A549 (cell line): ENCODE measurements at regions not wholly inside any gene's neighbourhood (a gene's known extent, or its start where the extent isn't known, plus 50 kb on each side); places are given as distances from the start of the nearest gene placed in this dataset.
"Not testable (repeated sequence)": the region's sequence is repeated elsewhere in the genome, so short reads cannot be mapped to it uniquely, and the experiment has no call there.

Experiments
- ATAC-seq, 2 experiments: fragments of 200-7000 bp in 1 of 2; fragments of >200 bp in 1 of 2; cut with Nextera tagmentation in 1 of 2; cut with Tn5 transposase in 1 of 2; 3 replicates each; pipeline versions ENCODE4 v1.8.0 to v1.9.1; 2018 to 2020; ENCODE audit warnings: mild to moderate bottlenecking in 1 of 2, moderate library complexity in 1 of 2
- CTCF ChIA-PET: fragments of 300-600 bp; sonication (Branson Sonifier 250); formaldehyde crosslinking; extraction: SDS; loops from one replicate; lab custom pipeline; 2021; ENCODE audit warnings: antibody characterized with exemption, inconsistent platforms; lab: Yijun Ruan, JAX
- POLR2A ChIA-PET: fragments of 350-600 bp; formaldehyde crosslinking; extraction: SDS; loops from one replicate; lab custom pipeline; 2021; ENCODE audit warnings: antibody characterized with exemption, inconsistent platforms; lab: Yijun Ruan, JAX
- DNase-seq, 2 experiments: peaks; one replicate each; pipeline versions ENCODE4 v3.0.0 to v3.0.0-alpha.2; 2011 to 2016; ENCODE audit warnings: low read depth in 1 of 2, low spot score in 1 of 2
- FAIRE-seq: peaks from 2 replicates; lab custom pipeline; 2011; peaks lifted over from hg19 to GRCh38; lab: Jason Lieb, UNC
- H3K27ac ChIP-seq, 2 experiments: fragments of >200 bp; sonication (Bioruptor Twin); formaldehyde crosslinking; 3 replicates each; pipeline ENCODE4 v1.5.1; 2016 to 2017
- H3K4me1 ChIP-seq: fragments of >200 bp; sonication (Bioruptor Twin); formaldehyde crosslinking; 3 replicates; pipeline ENCODE4 v1.6.1; 2016
- H3K4me2 ChIP-seq: fragments of >200 bp; sonication (Bioruptor Twin); formaldehyde crosslinking; 3 replicates; pipeline ENCODE4 v1.6.1; 2016
- H3K4me3 ChIP-seq: fragments of >200 bp; sonication (Bioruptor Twin); formaldehyde crosslinking; 3 replicates; pipeline ENCODE4 v1.5.1; 2016
- H3K9me3 ChIP-seq: fragments of >200 bp; sonication (Bioruptor Twin); formaldehyde crosslinking; 3 replicates; pipeline ENCODE4 v1.6.1; 2016
- CTCF ChIP-seq: fragments of >200 bp; sonication (Bioruptor Twin); formaldehyde crosslinking; IDR thresholded peaks from 3 replicates; pipeline ENCODE4 v1.5.1; 2016
- E2F6 ChIP-seq: IDR thresholded peaks from 2 replicates; pipeline ENCODE4 v1.6.1; 2012; ENCODE audit warnings: low read depth, borderline replicate concordance
- EHF ChIP-seq: fragments of 250-450 bp; sonication (Bioruptor Pico); IDR thresholded peaks from 2 replicates; pipeline ENCODE4 v1.5.0; 2020; ENCODE audit warnings: mild to moderate bottlenecking
- EP300 ChIP-seq, 2 experiments: fragments of >200 bp; sonication (Bioruptor Twin); formaldehyde crosslinking; IDR thresholded peaks; 2 replicates in 1 of 2; 3 replicates in 1 of 2; pipeline ENCODE4 v1.6.1; 2016 to 2017
- FOSL2 ChIP-seq, 2 experiments: fragments of 450-650 bp in 1 of 2; fragments of >200 bp in 1 of 2; sonication (Bioruptor Twin) in 1 of 2; formaldehyde crosslinking; IDR thresholded peaks; 2 replicates each; pipeline versions ENCODE4 v1.5.0 to v1.6.1; 2016 to 2020; ENCODE audit warnings: mild to moderate bottlenecking in 1 of 2, moderate library complexity in 1 of 2
- HOXA7 ChIP-seq: fragments of 250-450 bp; sonication (Bioruptor Pico); IDR thresholded peaks from 2 replicates; pipeline ENCODE4 v1.5.0; 2020; ENCODE audit warnings: mild to moderate bottlenecking, moderate library complexity
- POLR2A ChIP-seq: IDR thresholded peaks from 2 replicates; pipeline ENCODE4 v1.6.1; 2012; ENCODE audit warnings: mild to moderate bottlenecking, low read length
- RFX5 ChIP-seq: fragments of 450-650 bp; IDR thresholded peaks from 2 replicates; pipeline ENCODE4 v1.7.1; 2014; ENCODE audit warnings: antibody characterized with exemption, mild to moderate bottlenecking, moderate library complexity
- SMC3 ChIP-seq: fragments of >200 bp; sonication (Bioruptor Twin); formaldehyde crosslinking; IDR thresholded peaks from 3 replicates; pipeline ENCODE4 v1.6.1; 2018; ENCODE audit warnings: inconsistent platforms
- TP53 ChIP-seq: fragments of 250-450 bp; sonication (Bioruptor Pico); IDR thresholded peaks from 2 replicates; pipeline ENCODE4 v1.5.0; 2021; ENCODE audit warnings: mild to moderate bottlenecking, moderate library complexity
- ZFP36 ChIP-seq: fragments of 450-650 bp; IDR thresholded peaks from 2 replicates; pipeline ENCODE4 v1.6.1; 2014; ENCODE audit warnings: borderline replicate concordance; ENCODE audit not compliant: partially characterized antibody
- WGBS: methylation state at CpG from one replicate; pipeline ENCODE4 v1.1.6; 2017; ENCODE audit errors: missing lambda C conversion rate; 5-methylcytosine and 5-hydroxymethylcytosine counted together
- TF ChIP-seq, protein P1 (sequence below): fragments of >200 bp; sonication (Bioruptor Twin); formaldehyde crosslinking; IDR thresholded peaks from 2 replicates; pipeline ENCODE4 v1.6.1; 2016

GRCh38 chr20:47914792-47915191 lies 129.5 kb upstream of the SULF2 start:
- Histone ChIP-seq H3K9me3 (peaks cover 36% of the 10 kb centered on the region), H3K4me2 (no peak overlapping the region), H3K4me3 (no peak overlapping the region), H3K27ac (no peak overlapping the region), H3K4me1 (no peaks in the 10 kb centered on the region)
- WGBS: 4% methylated on average over 1 of the region's 1 CpG
- TF ChIP-seq HOXA7: no peak
- no peak for TF ChIP-seq EP300 (IDR thresholded peaks at IDR 0.05)
- TF ChIP-seq EHF (CRISPR knock-in tag): no peak
- CTCF ChIA-PET: interaction anchor here (0.6 to 1.3 kb wide), 4 partner anchors 19 to 1292 kb away, joined by 3 to 5 read pairs (median 3); no protein-coding TSS in a partner anchor
- ATAC-seq: no peak
- no peak for FAIRE-seq
- no peak for DNase-seq
- POLR2A ChIA-PET: no interaction called here

GRCh38 chr20:47912786-47913501 lies 127.7 kb upstream of the SULF2 start:
- ATAC-seq, H3K4me3 ChIP-seq, FAIRE-seq, H3K4me2 ChIP-seq, CTCF ChIA-PET, DNase-seq, H3K27ac ChIP-seq, POLR2A ChIA-PET, H3K4me1 ChIP-seq: not testable (repeated sequence)
- H3K9me3 ChIP-seq: peaks cover 18% of the 10 kb centered on the region
- 59% methylated on average over 12 of the region's 12 CpGs for WGBS

- H3K4me3 ChIP-seq, DNase-seq, H3K4me1 ChIP-seq, H3K27ac ChIP-seq, POLR2A ChIA-PET, ATAC-seq, FAIRE-seq, H3K4me2 ChIP-seq: not testable (repeated sequence)
- CTCF ChIA-PET: interaction anchor here (0.6 kb wide), 1 partner anchor 144 kb away, joined by 3 read pairs; no protein-coding TSS in a partner anchor
- 51% methylated on average over 8 of the region's 8 CpGs for WGBS
- peaks cover 11% of the 10 kb centered on the region for H3K9me3 ChIP-seq
Observed at GRCh38 chr20:47912165-47912564, 126.9 kb upstream of the SULF2 start.

GRCh38 chr20:47909696-47910369 lies 124.6 kb upstream of the SULF2 start:
- FAIRE-seq, DNase-seq, H3K9me3 ChIP-seq, POLR2A ChIA-PET, CTCF ChIA-PET, ATAC-seq, H3K4me2 ChIP-seq, H3K4me3 ChIP-seq, H3K27ac ChIP-seq, H3K4me1 ChIP-seq: not testable (repeated sequence)
- 36% methylated on average over 12 of the region's 12 CpGs for WGBS

GRCh38 chr20:47908361-47909035 lies 123.2 kb upstream of the SULF2 start:
- H3K4me1 ChIP-seq, H3K4me2 ChIP-seq, H3K27ac ChIP-seq, ATAC-seq, FAIRE-seq, POLR2A ChIA-PET, H3K9me3 ChIP-seq, H3K4me3 ChIP-seq, DNase-seq: not testable (repeated sequence)
- CTCF ChIA-PET: interaction anchor here (1.1 kb wide), 1 partner anchor 14 kb away, joined by 3 read pairs; no protein-coding TSS in a partner anchor
- WGBS: 41% methylated on average over 13 of the region's 15 CpGs

GRCh38 chr20:47907951-47908350 lies 122.7 kb upstream of the SULF2 start:
- POLR2A ChIA-PET, ATAC-seq, DNase-seq, H3K4me2 ChIP-seq, H3K27ac ChIP-seq, FAIRE-seq, CTCF ChIA-PET, H3K4me1 ChIP-seq, H3K9me3 ChIP-seq, H3K4me3 ChIP-seq: not testable (repeated sequence)
- WGBS: 17% methylated on average over 7 of the region's 7 CpGs

DNA sequence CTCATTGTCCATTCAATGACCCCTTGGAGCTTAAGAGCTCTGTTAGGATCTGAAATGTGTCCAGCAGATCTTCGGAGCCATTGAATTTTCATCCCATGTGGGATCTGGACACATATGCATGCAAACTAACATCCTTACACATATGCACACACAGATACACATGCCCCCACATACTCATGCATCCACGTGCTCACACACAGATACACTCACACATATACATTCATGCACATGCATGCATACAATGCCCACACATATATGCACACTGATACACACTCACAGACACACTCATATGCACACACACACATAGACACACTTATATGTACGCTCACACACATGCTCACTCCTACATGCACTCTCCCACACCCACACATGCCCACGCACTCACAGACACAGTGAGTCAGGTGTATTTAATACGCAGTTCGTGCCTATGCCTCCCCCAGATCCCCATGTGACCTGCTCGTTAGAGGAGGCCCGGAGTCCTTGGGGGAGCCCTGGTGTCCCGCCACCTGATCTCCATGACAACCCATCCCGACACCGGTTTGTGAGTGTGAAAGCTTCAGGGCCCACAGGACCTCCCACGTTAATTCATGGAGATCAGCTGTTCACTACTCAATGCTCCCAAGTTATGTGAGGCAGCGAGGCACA lies 121.9 kb upstream of the SULF2 start:
- FAIRE-seq (no peak), ATAC-seq (no peak), DNase-seq (no peak)
- POLR2A ChIA-PET: no interaction called here
- H3K9me3 ChIP-seq: no peaks in the 10 kb centered on the region
- no peaks in the 10 kb centered on the region for H3K4me1 ChIP-seq
- no peak overlapping the region for H3K4me2 ChIP-seq
- CTCF ChIA-PET: no interaction called here
- no peak overlapping the region for H3K4me3 ChIP-seq
- H3K27ac ChIP-seq: no peak overlapping the region
- WGBS: 24% methylated on average over 11 of the region's 13 CpGs
- TF ChIP-seq FOSL2 (IDR thresholded peaks at IDR 0.05) (no peak), FOSL2 (CRISPR knock-in tag; IDR thresholded peaks at IDR 0.05) (no peak), TP53 (CRISPR knock-in tag) (no peak), ZFP36 (no peak), POLR2A (no peak), E2F6 (no peak), RFX5 (no peak), CTCF (no peak), SMC3 (no peak)
- TF ChIP-seq, protein P1, sequence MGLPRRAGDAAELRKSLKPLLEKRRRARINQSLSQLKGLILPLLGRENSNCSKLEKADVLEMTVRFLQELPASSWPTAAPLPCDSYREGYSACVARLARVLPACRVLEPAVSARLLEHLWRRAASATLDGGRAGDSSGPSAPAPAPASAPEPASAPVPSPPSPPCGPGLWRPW: no peak
